NT2/D1 (cell line): ENCODE measurements at regions not wholly inside any gene's neighbourhood (a gene's known extent, or its start where the extent isn't known, plus 50 kb on each side); places are given as distances from the start of the nearest gene placed in this dataset.

Experiments
- SUZ12 ChIP-seq: IDR thresholded peaks from 2 replicates; pipeline ENCODE4 v1.6.1; 2011; ENCODE audit not compliant: insufficient read length, insufficient read depth; ENCODE audit errors: extremely low read depth
- YY1 ChIP-seq: IDR thresholded peaks from 2 replicates; pipeline ENCODE4 v1.6.1; 2011; ENCODE audit not compliant: insufficient read length, insufficient read depth
- ZNF274 ChIP-seq: IDR thresholded peaks from 2 replicates; pipeline ENCODE4 v1.6.1; 2011; ENCODE audit warnings: mild to moderate bottlenecking, low read depth, low read length

DNA sequence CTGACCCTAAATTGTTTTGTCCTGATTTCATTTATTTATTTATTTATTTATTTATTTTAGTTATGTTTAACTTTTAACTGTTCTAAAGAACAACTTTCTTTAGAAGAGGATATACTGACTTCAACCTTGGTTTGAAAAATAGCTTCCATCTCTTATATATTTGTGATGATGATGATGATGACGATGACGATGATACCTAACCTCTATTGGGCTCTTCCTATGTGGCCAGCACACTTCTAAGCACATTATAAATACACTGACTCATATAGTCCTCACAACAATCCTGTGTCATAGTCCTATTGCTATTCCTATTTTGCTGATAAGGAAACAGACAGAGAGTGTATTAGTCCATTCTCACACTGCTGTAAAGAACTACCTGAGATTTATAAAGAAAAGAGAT, 162.9 kb upstream of the KIAA1217 start:
- TF ChIP-seq ZNF274: no peak
- TF ChIP-seq YY1: no peak
- TF ChIP-seq SUZ12: no peak
